D721Med (cell line): ENCODE measurements at regions not wholly inside any gene's neighbourhood (a gene's known extent, or its start where the extent isn't known, plus 50 kb on each side); places are given as distances from the start of the nearest gene placed in this dataset.

Experiments used
- DNase-seq: peaks from one replicate; pipeline ENCODE4 v3.0.0; 2011; ENCODE audit warnings: low spot score; ENCODE audit not compliant: insufficient read length
- FAIRE-seq: peaks from 2 replicates; lab custom pipeline; 2011; peaks lifted over from hg19 to GRCh38; lab: Jason Lieb, UNC
- CTCF ChIP-seq: IDR thresholded peaks from 2 replicates; pipeline ENCODE4 v1.5.1; 2012; ENCODE audit warnings: mild to moderate bottlenecking, control low read depth; ENCODE audit not compliant: insufficient read depth; ENCODE audit errors: missing control alignments

GRCh38 chr2:22497064-22497463 lies 887.9 kb upstream of the KLHL29 start:
- TF ChIP-seq CTCF, result no peak
- DNase-seq (no peak), FAIRE-seq (no peak)

GRCh38 chr2:22497789-22498188 lies 887.2 kb upstream of the KLHL29 start:
- TF ChIP-seq CTCF, result no peak
- DNase-seq (no peak), FAIRE-seq (no peak)

- DNase-seq (no peak), FAIRE-seq (no peak)
- TF ChIP-seq CTCF, result no peak
These were observed 885.7 kb upstream of the KLHL29 start for GRCh38 chr2:22499082-22499839.

- DNase-seq (no peak), FAIRE-seq (no peak)
- TF ChIP-seq CTCF, result no peak
These were observed 884.4 kb upstream of the KLHL29 start for GRCh38 chr2:22500555-22500935.

- no peak for DNase-seq
- no peak for FAIRE-seq
- no peak for TF ChIP-seq CTCF
These were observed 883.1 kb upstream of the KLHL29 start for GRCh38 chr2:22501851-22502250.

GRCh38 chr2:22513563-22513962 lies 871.4 kb upstream of the KLHL29 start:
- no peak for FAIRE-seq
- TF ChIP-seq CTCF, result no peak

GRCh38 chr2:22517141-22517540 lies 867.8 kb upstream of the KLHL29 start:
- DNase-seq, result no peak
- FAIRE-seq, result no peak
- no peak for TF ChIP-seq CTCF

More at GRCh38 chr2:22513563-22513962, 871.4 kb upstream of the KLHL29 start:
- DNase-seq, result no peak
